ENCODE measurements at regions not wholly inside any gene's neighbourhood (a gene's known extent, or its start where the extent isn't known, plus 50 kb on each side); places are given as distances from the start of the nearest gene placed in this dataset.

DNA sequence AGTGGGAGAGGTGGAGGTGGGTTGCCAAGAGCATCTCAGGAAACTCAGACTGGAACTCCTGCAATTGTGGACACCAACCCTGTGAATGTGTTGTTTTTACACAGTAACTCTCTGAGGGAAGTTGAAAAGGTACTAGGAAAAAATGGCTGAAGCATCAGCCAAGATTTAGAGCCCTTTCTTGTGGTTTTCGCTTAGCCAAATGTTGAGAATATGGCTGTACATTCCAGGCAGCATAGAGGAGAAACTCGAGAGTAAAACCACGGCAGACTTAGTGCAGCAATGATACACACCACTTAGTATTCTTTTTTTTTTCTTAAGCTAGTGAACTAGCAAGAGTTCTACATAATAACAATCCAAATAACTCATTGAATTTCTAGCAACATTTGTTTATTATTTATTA is 309.7 kb upstream of the MTNR1B start:
- Histone ChIP-seq H3K9me3 (ENCODE audit: low read length) (no peaks in the 10 kb centered on the region), H3K9me2 (ENCODE audit: insufficient read depth, low read length) (no peaks in the 10 kb centered on the region), H3K79me2 (replicated peaks; ENCODE audit: insufficient read depth, low read length) (no peaks in the 10 kb centered on the region), H3K4me2 (ENCODE audit: low read length) (no peak overlapping the region), H3K27ac (ENCODE audit: low read length) (no peak overlapping the region), H4K20me1 (ENCODE audit: insufficient read depth) (no peaks in the 10 kb centered on the region), H3F3A (ENCODE audit: insufficient read depth, low read length, poor library complexity, severe bottlenecking) (no peaks in the 10 kb centered on the region), H2AFZ (ENCODE audit: low read depth, low read length) (no peak overlapping the region), H3K4me3 (ENCODE audit: low read length) (no peak overlapping the region), H3K36me3 (ENCODE audit: insufficient read depth, low read length) (no peaks in the 10 kb centered on the region), H3K27me3 (ENCODE audit: insufficient read depth, low read depth, low read length) (no peaks in the 10 kb centered on the region), H3K9ac (ENCODE audit: low read length) (no peak overlapping the region)
- TF ChIP-seq TAF1 (IDR thresholded peaks at IDR 0.05; ENCODE audit: low read depth) (no peak), MXI1 (conservative IDR thresholded peaks at IDR 0.05; ENCODE audit: poor library complexity, severe bottlenecking) (no peak), RAD21 (conservative IDR thresholded peaks at IDR 0.05) (no peak)

DNA sequence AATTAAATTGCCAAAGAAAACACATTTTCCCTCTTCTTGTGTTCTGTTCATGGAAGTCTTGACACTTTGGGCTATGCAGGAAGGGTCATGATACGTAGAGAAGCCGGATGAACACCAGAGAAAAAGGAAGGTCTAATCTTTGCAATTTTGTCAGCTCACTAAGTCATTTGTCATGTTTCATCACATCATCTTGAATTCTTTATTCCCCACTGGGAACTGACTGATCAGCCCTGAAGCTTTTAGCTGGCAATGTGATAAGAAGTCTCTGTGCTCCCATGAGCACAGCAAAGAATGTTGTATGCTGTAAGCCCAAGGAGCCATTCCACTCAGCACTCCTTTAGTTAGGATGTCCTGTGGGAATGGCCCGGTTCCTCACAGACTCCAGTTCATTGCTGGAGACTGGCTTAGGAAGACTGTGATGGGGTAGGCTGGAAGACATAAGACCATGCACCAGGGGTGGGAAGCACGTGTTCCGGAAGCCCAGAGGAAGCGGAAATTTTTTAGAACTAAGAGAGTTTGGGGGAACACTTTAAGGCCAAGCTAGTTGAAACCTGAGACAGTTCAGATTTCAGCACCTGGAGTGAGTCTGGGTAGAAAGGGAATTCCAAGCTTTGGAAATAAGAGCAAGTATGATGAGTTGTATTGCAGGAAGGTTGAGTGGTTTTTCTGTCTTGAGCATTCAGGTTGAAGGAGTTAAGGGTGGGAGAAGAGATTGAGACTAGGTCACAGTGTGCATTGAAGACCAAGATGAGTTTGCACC is 306.7 kb upstream of the MTNR1B start:
- no peaks in the 10 kb centered on the region for H3K9me3 ChIP-seq (ENCODE audit: low read length)
- no peaks in the 10 kb centered on the region for H3F3A ChIP-seq (ENCODE audit: insufficient read depth, low read length, poor library complexity, severe bottlenecking)
- H3K4me3 ChIP-seq (ENCODE audit: low read length): peak overlapping the region; percentile 19
- H4K20me1 ChIP-seq (ENCODE audit: insufficient read depth): no peaks in the 10 kb centered on the region
- H3K79me2 ChIP-seq (replicated peaks; ENCODE audit: insufficient read depth, low read length): no peaks in the 10 kb centered on the region
- H2AFZ ChIP-seq (ENCODE audit: low read depth, low read length): no peak overlapping the region
- no peaks in the 10 kb centered on the region for H3K27me3 ChIP-seq (ENCODE audit: insufficient read depth, low read depth, low read length)
- H3K4me2 ChIP-seq (ENCODE audit: low read length): peak overlapping the region; percentile 9
- no peaks in the 10 kb centered on the region for H3K9me2 ChIP-seq (ENCODE audit: insufficient read depth, low read length)
- no peaks in the 10 kb centered on the region for H3K36me3 ChIP-seq (ENCODE audit: insufficient read depth, low read length)
- H3K9ac ChIP-seq (ENCODE audit: low read length): no peak overlapping the region
- TF ChIP-seq EP300 (conservative IDR thresholded peaks at IDR 0.05; ENCODE audit: poor library complexity, severe bottlenecking) (peak; percentile 46), RAD21 (conservative IDR thresholded peaks at IDR 0.05) (peak; percentile 17), MXI1 (conservative IDR thresholded peaks at IDR 0.05; ENCODE audit: poor library complexity, severe bottlenecking) (no peak), TAF1 (IDR thresholded peaks at IDR 0.05; ENCODE audit: low read depth) (no peak), POLR2AphosphoS5 (IDR thresholded peaks at IDR 0.05) (peak; percentile 70)
- TF ChIP-seq, protein P1, sequence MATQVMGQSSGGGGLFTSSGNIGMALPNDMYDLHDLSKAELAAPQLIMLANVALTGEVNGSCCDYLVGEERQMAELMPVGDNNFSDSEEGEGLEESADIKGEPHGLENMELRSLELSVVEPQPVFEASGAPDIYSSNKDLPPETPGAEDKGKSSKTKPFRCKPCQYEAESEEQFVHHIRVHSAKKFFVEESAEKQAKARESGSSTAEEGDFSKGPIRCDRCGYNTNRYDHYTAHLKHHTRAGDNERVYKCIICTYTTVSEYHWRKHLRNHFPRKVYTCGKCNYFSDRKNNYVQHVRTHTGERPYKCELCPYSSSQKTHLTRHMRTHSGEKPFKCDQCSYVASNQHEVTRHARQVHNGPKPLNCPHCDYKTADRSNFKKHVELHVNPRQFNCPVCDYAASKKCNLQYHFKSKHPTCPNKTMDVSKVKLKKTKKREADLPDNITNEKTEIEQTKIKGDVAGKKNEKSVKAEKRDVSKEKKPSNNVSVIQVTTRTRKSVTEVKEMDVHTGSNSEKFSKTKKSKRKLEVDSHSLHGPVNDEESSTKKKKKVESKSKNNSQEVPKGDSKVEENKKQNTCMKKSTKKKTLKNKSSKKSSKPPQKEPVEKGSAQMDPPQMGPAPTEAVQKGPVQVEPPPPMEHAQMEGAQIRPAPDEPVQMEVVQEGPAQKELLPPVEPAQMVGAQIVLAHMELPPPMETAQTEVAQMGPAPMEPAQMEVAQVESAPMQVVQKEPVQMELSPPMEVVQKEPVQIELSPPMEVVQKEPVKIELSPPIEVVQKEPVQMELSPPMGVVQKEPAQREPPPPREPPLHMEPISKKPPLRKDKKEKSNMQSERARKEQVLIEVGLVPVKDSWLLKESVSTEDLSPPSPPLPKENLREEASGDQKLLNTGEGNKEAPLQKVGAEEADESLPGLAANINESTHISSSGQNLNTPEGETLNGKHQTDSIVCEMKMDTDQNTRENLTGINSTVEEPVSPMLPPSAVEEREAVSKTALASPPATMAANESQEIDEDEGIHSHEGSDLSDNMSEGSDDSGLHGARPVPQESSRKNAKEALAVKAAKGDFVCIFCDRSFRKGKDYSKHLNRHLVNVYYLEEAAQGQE (IDR thresholded peaks at IDR 0.05; ENCODE audit: borderline replicate concordance): peak; percentile 30
- peak overlapping the region; percentile 76 for H3K27ac ChIP-seq (ENCODE audit: low read length)

DNA sequence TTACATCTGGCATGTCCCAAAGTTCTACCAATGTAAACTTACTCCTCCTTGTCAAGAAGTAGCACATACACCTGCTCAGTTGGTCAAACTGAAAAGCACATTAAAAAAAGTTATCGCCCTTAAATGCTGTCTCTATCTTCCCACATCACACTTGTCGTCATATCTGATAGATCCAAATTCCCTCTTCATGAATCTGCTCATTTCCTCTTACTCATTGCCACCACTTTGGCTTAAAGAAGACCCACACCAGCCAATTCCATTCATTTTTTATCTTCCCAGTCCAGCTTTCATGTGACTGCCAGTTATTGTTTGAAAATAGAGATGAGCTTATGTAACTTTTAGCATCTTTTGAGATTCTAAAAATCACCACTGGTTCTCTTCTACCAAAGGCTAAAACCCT is 305.9 kb upstream of the MTNR1B start:
- TF ChIP-seq, protein P2, sequence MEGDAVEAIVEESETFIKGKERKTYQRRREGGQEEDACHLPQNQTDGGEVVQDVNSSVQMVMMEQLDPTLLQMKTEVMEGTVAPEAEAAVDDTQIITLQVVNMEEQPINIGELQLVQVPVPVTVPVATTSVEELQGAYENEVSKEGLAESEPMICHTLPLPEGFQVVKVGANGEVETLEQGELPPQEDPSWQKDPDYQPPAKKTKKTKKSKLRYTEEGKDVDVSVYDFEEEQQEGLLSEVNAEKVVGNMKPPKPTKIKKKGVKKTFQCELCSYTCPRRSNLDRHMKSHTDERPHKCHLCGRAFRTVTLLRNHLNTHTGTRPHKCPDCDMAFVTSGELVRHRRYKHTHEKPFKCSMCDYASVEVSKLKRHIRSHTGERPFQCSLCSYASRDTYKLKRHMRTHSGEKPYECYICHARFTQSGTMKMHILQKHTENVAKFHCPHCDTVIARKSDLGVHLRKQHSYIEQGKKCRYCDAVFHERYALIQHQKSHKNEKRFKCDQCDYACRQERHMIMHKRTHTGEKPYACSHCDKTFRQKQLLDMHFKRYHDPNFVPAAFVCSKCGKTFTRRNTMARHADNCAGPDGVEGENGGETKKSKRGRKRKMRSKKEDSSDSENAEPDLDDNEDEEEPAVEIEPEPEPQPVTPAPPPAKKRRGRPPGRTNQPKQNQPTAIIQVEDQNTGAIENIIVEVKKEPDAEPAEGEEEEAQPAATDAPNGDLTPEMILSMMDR (IDR thresholded peaks at IDR 0.05; ENCODE audit: poor library complexity, severe bottlenecking): no peak
- TF ChIP-seq RAD21 (conservative IDR thresholded peaks at IDR 0.05) (no peak), EZH2 (IDR thresholded peaks at IDR 0.05; ENCODE audit: borderline replicate concordance, insufficient read depth, low read length, poor library complexity, severe bottlenecking) (no peak), SMC3 (conservative IDR thresholded peaks at IDR 0.05; ENCODE audit: poor library complexity) (no peak), POLR2AphosphoS5 (IDR thresholded peaks at IDR 0.05) (no peak), MXI1 (conservative IDR thresholded peaks at IDR 0.05; ENCODE audit: poor library complexity, severe bottlenecking) (no peak), TAF1 (IDR thresholded peaks at IDR 0.05; ENCODE audit: low read depth) (no peak), EP300 (conservative IDR thresholded peaks at IDR 0.05; ENCODE audit: poor library complexity, severe bottlenecking) (no peak)
- TF ChIP-seq, protein P1 (IDR thresholded peaks at IDR 0.05; ENCODE audit: borderline replicate concordance): no peak
- Histone ChIP-seq H2AFZ (ENCODE audit: low read depth, low read length) (no peak overlapping the region), H3K4me3 (ENCODE audit: low read length) (no peak overlapping the region), H4K20me1 (ENCODE audit: insufficient read depth) (no peaks in the 10 kb centered on the region), H3K27me3 (ENCODE audit: insufficient read depth, low read depth, low read length) (no peaks in the 10 kb centered on the region), H3F3A (ENCODE audit: insufficient read depth, low read length, poor library complexity, severe bottlenecking) (no peaks in the 10 kb centered on the region), H3K27ac (ENCODE audit: low read length) (peak overlapping the region; percentile 76), H3K79me2 (replicated peaks; ENCODE audit: insufficient read depth, low read length) (no peaks in the 10 kb centered on the region), H3K9me2 (ENCODE audit: insufficient read depth, low read length) (no peaks in the 10 kb centered on the region), H3K4me2 (ENCODE audit: low read length) (no peak overlapping the region), H3K9me3 (ENCODE audit: low read length) (no peaks in the 10 kb centered on the region), H3K36me3 (ENCODE audit: insufficient read depth, low read length) (no peaks in the 10 kb centered on the region), H3K9ac (ENCODE audit: low read length) (no peak overlapping the region)

Measured in neural cell (in vitro differentiated cells).